SK-N-SH (cell line): ENCODE measurements at regions not wholly inside any gene's neighbourhood (a gene's known extent, or its start where the extent isn't known, plus 50 kb on each side); places are given as distances from the start of the nearest gene placed in this dataset.

Experiments used
- CTCF ChIA-PET: fragments of 300-600, 350-600 bp; formaldehyde crosslinking; extraction: SDS; loops from one replicate; lab custom pipeline; 2021; lab: Yijun Ruan, JAX
- POLR2A ChIA-PET: fragments of 350-600 bp; sonication (Branson Sonifier 250); formaldehyde crosslinking; extraction: SDS; loops from one replicate; lab custom pipeline; 2020; ENCODE audit warnings: antibody characterized with exemption, inconsistent platforms; lab: Yijun Ruan, JAX
- DNase-seq: peaks from one replicate; pipeline ENCODE4 v3.0.0; 2012
- H2AFZ ChIP-seq: fragments of 200-600 bp; sonication (generic); 2 replicates; pipeline ENCODE4 v1.8.1; 2016; ENCODE audit warnings: antibody characterized with exemption, mild to moderate bottlenecking, low read depth
- H3F3A ChIP-seq: fragments of 200-600 bp; sonication (generic); replicated peaks from 2 replicates; pipeline ENCODE3; 2016; ENCODE audit warnings: antibody characterized with exemption, mild to moderate bottlenecking; ENCODE audit not compliant: insufficient read depth
- H3K27ac ChIP-seq, 2 experiments: fragments of 200-500 bp in 1 of 2; fragments of 200-600 bp in 1 of 2; sonication (Bioruptor generic) in 1 of 2; sonication (generic), shearing (Covaris generic) in 1 of 2; 2 replicates each; pipeline versions ENCODE4 v1.5.1 to v1.6.1; 2014 to 2016; ENCODE audit warnings: low read depth in 2 of 2, inconsistent platforms in 1 of 2, low read length in 1 of 2, mild to moderate bottlenecking in 1 of 2, mixed read lengths in 1 of 2
- H3K27me3 ChIP-seq: fragments of 200-600 bp; sonication (generic), shearing (Covaris generic); 2 replicates; pipeline ENCODE4 v1.6.1; 2016; ENCODE audit warnings: mixed run types; ENCODE audit not compliant: insufficient read depth
- H3K36me3 ChIP-seq, 2 experiments: fragments of 200-500 bp in 1 of 2; fragments of 200-600 bp in 1 of 2; sonication (Bioruptor generic) in 1 of 2; sonication (generic) in 1 of 2; replicated peaks in 1 of 2; 2 replicates each; pipeline versions ENCODE3 to v1.5.1; 2014 to 2016; ENCODE audit warnings: low read length in 1 of 2, mild to moderate bottlenecking in 1 of 2; ENCODE audit not compliant: insufficient read depth in 2 of 2, control insufficient read depth in 1 of 2
- H3K4me1 ChIP-seq, 2 experiments: fragments of 200-500 bp in 1 of 2; fragments of 200-600 bp in 1 of 2; sonication (Bioruptor generic) in 1 of 2; sonication (generic), shearing (Covaris generic) in 1 of 2; 2 replicates each; pipeline versions ENCODE4 v1.5.1 to v1.6.1; 2014 to 2016; ENCODE audit warnings: low read depth in 1 of 2, low read length in 1 of 2, mixed run types in 1 of 2; ENCODE audit not compliant: insufficient read depth in 2 of 2, control insufficient read depth in 1 of 2
- H3K4me2 ChIP-seq: fragments of 200-600 bp; sonication (generic), shearing (Covaris generic); 2 replicates; pipeline ENCODE4 v1.6.1; 2017; ENCODE audit warnings: mixed run types
- H3K4me3 ChIP-seq, 2 experiments: fragments of 200-500 bp in 1 of 2; fragments of 200-600 bp in 1 of 2; sonication (Bioruptor generic) in 1 of 2; sonication (generic), shearing (Covaris generic) in 1 of 2; 2 replicates each; pipeline versions ENCODE4 v1.5.1 to v1.8.1; 2014 to 2016; ENCODE audit warnings: low read depth in 2 of 2, inconsistent platforms in 1 of 2, low read length in 1 of 2, mild to moderate bottlenecking in 1 of 2, mixed read lengths in 1 of 2, moderate library complexity in 1 of 2
- H3K79me2 ChIP-seq: fragments of 200-600 bp; sonication (generic); 2 replicates; pipeline ENCODE4 v1.8.1; 2017; ENCODE audit warnings: mild to moderate bottlenecking; ENCODE audit not compliant: insufficient read depth
- H3K9ac ChIP-seq: fragments of 200-600 bp; sonication (generic); 2 replicates; pipeline ENCODE4 v1.6.1; 2017; ENCODE audit warnings: mixed run types
- H3K9me2 ChIP-seq: fragments of 200-600 bp; sonication (generic); 2 replicates; pipeline ENCODE4 v1.6.1; 2017; ENCODE audit warnings: mixed run types
- H3K9me3 ChIP-seq: fragments of 200-600 bp; sonication (generic); 2 replicates; pipeline ENCODE4 v1.6.1; 2017; ENCODE audit warnings: mixed run types, mild to moderate bottlenecking, moderate library complexity
- H4K20me1 ChIP-seq: fragments of 200-600 bp; sonication (generic); 2 replicates; pipeline ENCODE4 v1.6.1; 2017; ENCODE audit warnings: mild to moderate bottlenecking, mixed run types; ENCODE audit not compliant: insufficient read depth
- CHD2 ChIP-seq: fragments of 150-350 bp; IDR thresholded peaks from 2 replicates; pipeline ENCODE4 v1.6.1; 2018; ENCODE audit warnings: low read length; ENCODE audit not compliant: partially characterized antibody
- ELF1 ChIP-seq: IDR thresholded peaks from 2 replicates; pipeline ENCODE4 v1.4.0; 2012
- EZH2phosphoT487 ChIP-seq: fragments of 200-600 bp; sonication (generic); IDR thresholded peaks from 2 replicates; pipeline ENCODE4 v1.6.1; 2017; ENCODE audit warnings: low read depth, mixed run types, mild to moderate bottlenecking, antibody characterized with exemption, moderate library complexity, borderline replicate concordance
- FOSL2 ChIP-seq: IDR thresholded peaks from 2 replicates; pipeline ENCODE4 v1.4.0; 2012; ENCODE audit warnings: low read depth, mild to moderate bottlenecking, moderate library complexity, borderline replicate concordance
- FOXM1 ChIP-seq: IDR thresholded peaks from 2 replicates; pipeline ENCODE4 v1.4.0; 2012; ENCODE audit warnings: low read depth, mild to moderate bottlenecking
- GATA2 ChIP-seq: sonication (generic); formaldehyde crosslinking; IDR thresholded peaks from 2 replicates; pipeline ENCODE4 v1.5.0; 2020; ENCODE audit warnings: mild to moderate bottlenecking, missing genetic modification reagents
- MEF2A ChIP-seq: IDR thresholded peaks from 2 replicates; pipeline ENCODE4 v1.4.0; 2012; ENCODE audit warnings: low read depth, borderline replicate concordance
- MXI1 ChIP-seq: IDR thresholded peaks from 2 replicates; pipeline ENCODE4 v1.6.1; 2012; ENCODE audit warnings: mild to moderate bottlenecking, low read depth, low read length, improper control_type of control experiment
- NFIC ChIP-seq: IDR thresholded peaks from 2 replicates; pipeline ENCODE4 v1.4.0; 2012; ENCODE audit warnings: borderline replicate concordance
- NRF1 ChIP-seq: IDR thresholded peaks from 2 replicates; pipeline ENCODE4 v1.6.1; 2012; ENCODE audit warnings: low read depth, mild to moderate bottlenecking, low read length
- PBX3 ChIP-seq: IDR thresholded peaks from 2 replicates; pipeline ENCODE4; 2012
- POLR2AphosphoS5 ChIP-seq: IDR thresholded peaks from 2 replicates; pipeline ENCODE4 v1.6.1; 2012; ENCODE audit warnings: low read depth, low read length
- RCOR1 ChIP-seq: fragments of 150-350 bp; IDR thresholded peaks from 2 replicates; pipeline ENCODE4 v1.6.1; 2017; ENCODE audit warnings: antibody characterized with exemption, low read length
- REST ChIP-seq: IDR thresholded peaks from 2 replicates; pipeline ENCODE4 v1.6.1; 2012; ENCODE audit warnings: mild to moderate bottlenecking, low read depth, low read length, moderate library complexity
- RXRA ChIP-seq: IDR thresholded peaks from 2 replicates; pipeline ENCODE4 v1.4.0; 2012; ENCODE audit warnings: low read depth, mild to moderate bottlenecking, borderline replicate concordance
- SIN3A ChIP-seq: IDR thresholded peaks from 2 replicates; pipeline ENCODE4 v1.6.1; 2012; ENCODE audit warnings: low read depth, mild to moderate bottlenecking, low read length, moderate library complexity, borderline replicate concordance
- TCF12 ChIP-seq: IDR thresholded peaks from 2 replicates; pipeline ENCODE4 v1.4.0; 2012
- TEAD4 ChIP-seq: IDR thresholded peaks from 2 replicates; pipeline ENCODE4 v1.4.0; 2012; ENCODE audit warnings: mild to moderate bottlenecking, borderline replicate concordance; ENCODE audit not compliant: insufficient read depth
- USF1 ChIP-seq: IDR thresholded peaks from 2 replicates; pipeline ENCODE4 v1.4.0; 2012; ENCODE audit warnings: low read depth, borderline replicate concordance
- YY1 ChIP-seq: IDR thresholded peaks from 2 replicates; pipeline ENCODE4 v1.4.0; 2012; ENCODE audit warnings: low read depth, mild to moderate bottlenecking
- WGBS: methylation state at CpG from one replicate; pipeline ENCODE4 v1.1.6; 2017; ENCODE audit warnings: low lambda C conversion rate; 5-methylcytosine and 5-hydroxymethylcytosine counted together

- no peak overlapping the region for H3K4me3 ChIP-seq
- no peaks in the 10 kb centered on the region for H3K79me2 ChIP-seq
- WGBS = 15% methylated on average over 6 of the region's 6 CpGs
- no peak overlapping the region for H2AFZ ChIP-seq
- H3F3A ChIP-seq = no peaks in the 10 kb centered on the region
- TF ChIP-seq RXRA = no peak
- TF ChIP-seq POLR2AphosphoS5 = no peak
- no peak for TF ChIP-seq CHD2
- no peak for TF ChIP-seq RCOR1
- no peak for TF ChIP-seq TCF12
- no peak for TF ChIP-seq NFIC
- TF ChIP-seq FOSL2 = no peak
- no peak for TF ChIP-seq FOXM1
- no peak for TF ChIP-seq REST
- TF ChIP-seq MEF2A = no peak
- no peak for TF ChIP-seq TEAD4
- no peak for TF ChIP-seq USF1
- no peak for TF ChIP-seq NRF1
- TF ChIP-seq EZH2phosphoT487 = no peak
- no peak overlapping the region for H3K4me2 ChIP-seq
- ChIA-PET POLR2A (no interaction called here), CTCF (no interaction called here)
- no peaks in the 10 kb centered on the region for H3K9me3 ChIP-seq
- H3K27ac ChIP-seq = no peak overlapping the region
- H3K27me3 ChIP-seq = no peaks in the 10 kb centered on the region
- DNase-seq = no peak
- H3K4me1 ChIP-seq = no peaks in the 10 kb centered on the region
- H3K9ac ChIP-seq = no peak overlapping the region
- H4K20me1 ChIP-seq = no peaks in the 10 kb centered on the region
- H3K36me3 ChIP-seq = no peaks in the 10 kb centered on the region
- H3K9me2 ChIP-seq = no peaks in the 10 kb centered on the region
Measured at GRCh38 chr16:9458816-9459215, 367.4 kb downstream of the HAPSTR1 start.

DNA sequence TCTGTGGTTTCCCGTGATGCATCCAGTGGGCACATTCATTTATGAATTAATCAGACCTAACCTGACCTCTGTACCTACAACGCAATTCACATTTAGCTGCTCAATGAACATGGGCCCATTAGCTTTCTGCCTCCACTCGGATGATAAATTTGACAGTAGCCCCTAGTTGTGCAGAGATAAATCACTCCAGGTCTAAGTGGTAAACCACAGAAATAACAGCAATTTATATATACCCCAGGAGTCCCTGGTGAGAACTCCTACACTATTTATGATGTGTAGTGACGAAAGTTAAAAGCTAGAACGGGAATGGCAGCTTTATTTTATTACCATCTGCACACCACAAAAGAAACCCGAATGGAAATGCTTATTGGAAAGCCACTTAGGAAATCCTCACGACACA lies 371.5 kb downstream of the HAPSTR1 start:
- no peaks in the 10 kb centered on the region for H3K79me2 ChIP-seq
- H3F3A ChIP-seq = no peaks in the 10 kb centered on the region
- CTCF ChIA-PET = no interaction called here
- H3K9ac ChIP-seq = no peak overlapping the region
- no peaks in the 10 kb centered on the region for H3K9me2 ChIP-seq
- no peaks in the 10 kb centered on the region for H4K20me1 ChIP-seq
- no peak overlapping the region for H3K4me2 ChIP-seq
- H3K9me3 ChIP-seq = no peaks in the 10 kb centered on the region
- H3K4me1 ChIP-seq = no peaks in the 10 kb centered on the region
- no peaks in the 10 kb centered on the region for H3K36me3 ChIP-seq
- POLR2A ChIA-PET = no interaction called here
- no peak overlapping the region for H3K4me3 ChIP-seq
- H2AFZ ChIP-seq = no peak overlapping the region
- no peak overlapping the region for H3K27ac ChIP-seq
- no peaks in the 10 kb centered on the region for H3K27me3 ChIP-seq
- no peak for DNase-seq
- WGBS = 18% methylated on average over 7 of the region's 7 CpGs
- TF ChIP-seq GATA2 (CRISPR knock-in tag) (no peak), TCF12 (no peak), PBX3 (no peak), REST (no peak), RXRA (no peak), SIN3A (no peak), ELF1 (no peak), NRF1 (no peak), USF1 (no peak), MXI1 (no peak), FOXM1 (no peak), YY1 (no peak)
